Activated T-cell treated with anti-CD3 and anti-CD28 coated beads for 1 hour (primary cell): ENCODE measurements at regions not wholly inside any gene's neighbourhood (a gene's known extent, or its start where the extent isn't known, plus 50 kb on each side); places are given as distances from the start of the nearest gene placed in this dataset.
A peak's percentile ranks its signal among the peaks of the same experiment; 100 is the strongest.
"Not testable (repeated sequence)": the region's sequence is repeated elsewhere in the genome, so short reads cannot be mapped to it uniquely, and the experiment has no call there.

Source experiments
- DNase-seq: peaks from one replicate; pipeline ENCODE4 v3.0.0-alpha.2; 2020; ENCODE audit warnings: low read depth

GRCh38 chr12:67042697-67043131, 226.4 kb upstream of the CAND1 start:
- DNase-seq = no peak

DNA sequence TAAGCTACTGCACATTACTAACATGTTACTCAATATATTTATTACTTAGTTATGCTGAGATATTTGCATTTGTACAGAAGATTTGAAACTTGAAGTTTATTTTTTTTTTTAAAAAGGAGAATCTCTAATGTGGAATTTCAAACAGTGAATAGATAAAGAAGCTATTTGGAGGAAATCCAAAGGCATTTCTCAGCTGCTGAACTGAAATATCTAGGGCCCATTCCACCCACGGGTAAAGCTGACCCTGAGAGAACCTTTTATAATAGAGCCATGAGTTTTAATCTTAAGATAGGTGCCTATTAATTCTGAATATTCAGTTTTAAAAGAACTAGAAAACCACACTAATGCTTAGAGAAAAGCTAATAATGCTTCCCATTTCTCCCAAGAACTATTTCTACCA, 225.4 kb upstream of the CAND1 start:
- DNase-seq = no peak

- DNase-seq = no peak
These were observed 223.5 kb upstream of the CAND1 start for GRCh38 chr12:67045650-67046049.

GRCh38 chr12:67046062-67046461, 223.1 kb upstream of the CAND1 start:
- DNase-seq = no peak

DNA sequence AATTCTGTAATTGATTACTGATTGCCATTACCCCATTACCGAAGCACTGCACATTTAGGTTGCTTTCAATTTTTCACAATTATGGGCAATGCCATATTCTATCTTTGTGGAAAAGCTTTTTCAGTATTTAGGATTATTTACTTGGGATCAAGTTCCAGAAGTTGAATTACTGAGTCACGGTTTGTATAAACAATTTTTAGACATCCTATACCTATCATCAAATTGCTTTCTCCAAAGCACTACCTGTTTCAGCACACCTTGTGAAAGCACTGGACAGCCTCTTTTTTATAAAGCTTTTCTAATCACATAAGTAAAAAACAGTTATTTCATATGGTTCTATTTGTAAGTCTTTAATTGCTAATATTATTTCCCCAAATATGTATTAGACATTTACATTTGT, 221.5 kb upstream of the CAND1 start:
- no peak for DNase-seq

DNA sequence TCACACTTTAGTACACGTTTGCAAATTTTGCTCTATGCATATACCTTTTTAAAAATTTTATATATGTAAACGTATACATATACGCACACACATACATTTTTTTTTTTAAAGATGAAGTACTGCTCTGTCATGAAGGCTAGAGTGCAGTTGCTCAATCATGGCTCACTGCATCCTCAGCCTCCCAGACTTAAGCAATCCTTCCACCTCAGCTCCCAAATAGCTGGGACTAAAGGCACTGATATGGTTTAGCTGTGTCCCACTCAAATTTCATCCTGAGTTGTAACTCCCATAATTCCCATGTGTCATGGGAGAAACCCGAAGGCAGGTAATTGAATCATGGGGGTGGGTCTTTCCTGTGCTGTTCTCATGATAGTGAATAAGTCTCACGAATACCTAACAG, 220.8 kb upstream of the CAND1 start:
- no peak for DNase-seq

- not testable (repeated sequence) for DNase-seq
These were observed 220.0 kb upstream of the CAND1 start for GRCh38 chr12:67049199-67049598.

DNA sequence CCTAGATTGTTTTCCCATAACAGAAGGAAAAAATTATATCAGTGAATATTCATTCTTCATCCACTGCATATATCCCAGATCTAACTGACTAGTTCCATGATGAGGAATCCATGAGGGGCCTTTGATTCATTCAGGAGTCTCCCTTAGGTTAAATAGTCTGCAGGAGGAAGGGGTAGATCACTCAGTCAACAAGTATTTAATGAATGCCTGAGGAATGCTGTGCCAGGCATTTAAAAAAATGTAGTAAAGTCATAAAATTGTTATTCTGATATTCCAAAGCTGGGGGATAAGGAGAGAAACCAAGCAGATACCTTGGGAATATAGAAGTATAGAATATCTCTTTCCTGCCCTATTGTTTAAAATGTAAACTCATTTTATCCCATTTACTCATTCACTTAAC, 216.2 kb upstream of the CAND1 start:
- DNase-seq = no peak

- DNase-seq = no peak
These were observed 212.8 kb upstream of the CAND1 start for GRCh38 chr12:67056329-67056728.

DNA sequence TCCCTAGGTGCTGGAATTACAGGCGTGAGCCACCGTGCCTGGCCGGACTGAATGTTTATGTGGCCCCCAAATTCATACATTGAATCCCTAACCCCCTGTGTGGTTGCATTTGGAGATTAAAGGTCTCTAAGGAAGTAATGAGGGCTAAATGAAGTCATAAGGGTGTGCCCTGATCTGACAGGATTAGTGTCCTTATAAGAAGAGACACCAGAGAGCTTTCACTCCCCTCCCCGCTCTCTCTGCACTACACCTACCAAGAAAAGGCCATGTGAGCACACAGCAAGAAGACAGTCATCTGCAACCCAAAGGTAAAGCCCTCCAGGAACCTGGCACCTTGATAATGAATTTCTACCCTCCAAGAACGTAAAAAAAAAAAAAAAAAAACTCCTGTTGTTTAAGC, 212.1 kb upstream of the CAND1 start:
- no peak for DNase-seq

- no peak for DNase-seq
These were observed 207.0 kb upstream of the CAND1 start for GRCh38 chr12:67062193-67062592.

GRCh38 chr12:67067453-67068203, 201.5 kb upstream of the CAND1 start:
- DNase-seq = no peak

- no peak for DNase-seq
These were observed 200.9 kb upstream of the CAND1 start for GRCh38 chr12:67068204-67068731.

DNA sequence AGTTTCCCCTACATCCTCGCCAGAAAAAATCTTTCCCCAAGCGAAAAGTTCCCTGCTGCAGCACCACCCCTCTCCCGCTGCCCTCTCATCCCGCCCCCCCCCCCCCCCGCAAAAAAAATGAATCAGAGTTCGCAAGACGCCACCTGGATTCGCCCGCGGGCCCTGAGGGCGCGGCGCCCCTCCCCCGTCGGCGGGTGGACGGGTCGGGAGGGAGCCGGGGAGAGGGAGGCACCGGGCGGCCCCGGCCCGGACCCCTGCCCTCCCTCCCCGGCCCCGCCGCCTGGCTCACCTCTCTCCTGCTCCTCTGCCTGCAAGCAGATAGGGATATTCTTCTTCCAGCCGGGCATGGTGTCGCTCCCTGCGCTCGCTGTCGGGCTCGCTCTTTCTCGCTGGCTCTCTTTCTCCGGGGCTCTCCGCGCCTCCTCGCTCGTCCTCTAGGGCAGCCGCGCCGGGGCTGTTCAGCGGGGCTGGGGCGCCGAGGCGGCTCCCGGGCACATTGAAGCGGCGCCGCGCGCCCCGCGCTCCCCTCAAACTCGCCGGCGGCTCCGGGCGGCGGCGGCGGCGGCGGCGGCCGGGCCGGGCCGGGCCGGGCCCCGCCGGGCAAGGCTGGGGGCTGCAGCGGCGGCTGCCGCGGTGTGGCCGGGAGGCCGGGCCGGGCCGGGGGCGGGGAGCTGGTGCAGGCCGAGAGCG, 200.3 kb upstream of the CAND1 start:
- peak; percentile 36 for DNase-seq

DNA sequence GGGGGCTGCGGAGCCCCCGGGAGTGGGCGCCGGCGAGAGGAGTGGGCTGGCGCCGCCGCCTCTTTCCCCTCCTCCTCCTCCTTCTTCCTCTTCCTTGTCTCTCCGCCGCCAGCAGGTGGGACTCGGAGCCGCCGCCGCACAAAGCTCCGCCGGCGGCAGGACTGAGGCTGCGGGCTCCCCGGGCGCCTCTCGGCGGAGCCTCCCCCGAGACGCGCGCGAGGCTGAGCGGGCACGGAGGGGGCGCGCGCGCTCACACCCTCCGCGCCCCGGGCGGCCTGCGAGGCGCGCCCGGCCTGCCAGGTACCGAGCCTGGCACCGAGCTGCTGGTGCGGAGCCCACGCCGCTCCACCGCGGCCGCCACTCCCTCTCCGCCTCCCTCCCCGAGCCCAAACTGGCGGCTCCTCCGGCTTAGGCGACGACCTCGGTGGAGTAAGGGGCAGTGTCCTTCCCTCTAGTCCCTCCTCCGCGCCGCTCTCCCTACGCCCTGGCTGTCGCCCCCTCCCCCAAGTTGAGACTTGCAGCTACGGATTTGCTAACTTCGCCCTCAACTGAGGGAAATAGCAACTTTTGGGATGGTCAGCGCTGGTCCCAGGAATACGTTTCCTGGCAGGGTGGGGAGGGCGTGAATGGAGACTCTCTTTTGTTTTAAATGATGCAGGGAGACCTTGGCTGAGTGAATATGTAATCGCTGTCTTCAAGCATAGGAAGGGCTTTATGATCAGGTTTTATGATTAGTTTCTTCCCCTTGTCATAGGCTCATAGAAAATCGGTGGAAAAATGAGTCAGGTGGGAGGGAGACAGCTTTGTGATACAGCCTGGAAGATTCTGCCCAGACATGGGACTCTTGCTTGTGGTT, 199.5 kb upstream of the CAND1 start:
- peak; percentile 17 for DNase-seq

DNA sequence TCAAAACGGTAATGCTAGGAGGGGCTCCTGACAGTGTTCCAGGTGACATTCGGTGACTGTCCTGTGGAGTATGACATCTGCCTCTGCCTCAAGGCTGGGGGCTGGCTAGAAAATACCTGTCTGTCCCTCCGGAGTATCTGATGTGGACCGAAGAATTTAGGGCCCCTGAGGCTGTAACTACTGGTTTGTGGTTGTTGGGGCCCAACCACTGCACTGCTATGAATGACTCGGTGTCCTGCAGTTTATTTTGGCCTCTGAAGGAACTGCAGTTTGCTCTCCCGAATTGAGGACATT, 198.9 kb upstream of the CAND1 start:
- DNase-seq = no peak

DNA sequence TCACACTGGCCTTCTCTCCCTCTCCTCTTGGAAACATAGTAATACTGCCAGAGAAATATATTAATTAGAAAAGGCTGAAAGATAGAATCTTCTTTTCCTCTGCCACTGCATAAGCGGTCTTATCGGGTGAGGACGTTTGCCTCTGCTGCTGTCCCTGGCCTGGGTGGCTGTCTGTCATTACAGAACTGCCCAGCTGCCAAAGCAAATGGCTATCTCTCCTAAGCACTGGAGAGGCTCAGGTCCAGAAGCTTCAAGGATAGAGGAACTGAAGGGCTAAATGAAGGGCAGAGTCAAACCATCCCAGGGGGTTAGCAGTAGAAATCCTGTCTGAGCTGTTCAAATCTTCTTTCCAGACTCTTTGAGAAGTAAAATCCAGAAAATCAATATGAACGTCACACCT, 198.6 kb upstream of the CAND1 start:
- no peak for DNase-seq

DNA sequence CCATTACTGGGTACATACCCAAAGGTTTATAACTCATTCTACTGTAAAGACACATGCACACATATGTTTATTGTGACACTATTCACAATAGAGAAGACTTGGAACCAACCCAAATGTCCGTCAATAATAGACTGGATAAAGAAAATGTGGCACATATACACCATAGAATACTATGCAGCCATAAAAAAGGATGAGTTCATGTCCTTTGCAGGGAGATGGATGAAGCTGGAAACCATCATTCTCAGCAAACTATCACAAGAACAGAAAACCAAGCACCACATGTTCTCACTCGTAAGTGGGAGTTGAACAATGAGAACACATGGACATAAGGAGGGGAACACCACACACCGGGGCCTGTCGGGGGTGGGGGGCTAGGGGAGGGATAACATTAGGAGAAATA, 196.9 kb upstream of the CAND1 start:
- not testable (repeated sequence) for DNase-seq

GRCh38 chr12:67073336-67073735, 195.8 kb upstream of the CAND1 start:
- DNase-seq = no peak

- no peak for DNase-seq
These were observed 195.1 kb upstream of the CAND1 start for GRCh38 chr12:67074072-67074471.

DNA sequence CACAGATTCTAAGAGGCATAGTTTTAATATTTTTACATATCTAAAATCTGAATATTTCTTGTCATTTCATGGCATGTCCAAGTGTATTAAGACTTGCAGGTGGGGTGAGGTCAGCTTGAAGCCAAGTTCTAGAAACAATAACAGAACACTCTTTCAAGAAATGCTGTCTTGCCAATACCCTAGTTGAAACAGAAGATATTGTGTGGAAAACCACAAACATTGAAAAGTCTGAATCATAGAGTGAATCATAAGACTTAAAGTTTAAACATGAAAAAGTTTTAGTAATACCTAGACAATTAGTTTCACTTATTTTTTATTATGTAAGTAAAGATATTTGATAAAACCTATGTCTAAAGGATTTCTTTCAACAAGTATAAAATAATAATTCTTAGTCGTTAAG, 191.5 kb upstream of the CAND1 start:
- DNase-seq = no peak

- no peak for DNase-seq
These were observed 190.2 kb upstream of the CAND1 start for GRCh38 chr12:67078957-67079356.

DNA sequence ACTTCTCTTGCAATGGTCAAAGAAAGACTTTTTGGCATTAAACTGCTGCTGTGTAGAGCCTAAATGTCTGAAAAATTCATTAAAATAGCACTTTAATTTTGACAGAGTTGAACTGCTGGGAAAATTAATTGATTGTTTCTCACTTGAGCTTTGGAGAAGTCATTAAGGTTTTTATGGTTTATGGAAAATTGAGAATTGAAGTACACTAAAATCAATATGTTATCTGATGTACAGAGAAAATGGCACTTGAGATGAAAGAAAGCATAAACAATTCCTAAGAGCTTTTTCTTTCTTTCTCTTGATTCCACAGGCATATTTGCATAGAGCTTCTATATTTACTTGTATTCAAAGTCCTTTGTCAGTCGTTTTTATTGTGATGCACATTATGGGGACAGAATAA, 188.5 kb upstream of the CAND1 start:
- DNase-seq = no peak
